ENCODE measurements at regions not wholly inside any gene's neighbourhood (a gene's known extent, or its start where the extent isn't known, plus 50 kb on each side); places are given as distances from the start of the nearest gene placed in this dataset.

GRCh38 chr9:108234811-108235210 is 621.0 kb downstream of the ACTL7B start:
- Histone ChIP-seq H3K9ac (ENCODE audit: low read depth in 2 of 2, low read length in 2 of 2) (no peak overlapping the region), H3K27me3 (no peaks in the 10 kb centered on the region), H3K27ac (no peak overlapping the region), H3K4me3 (no peak overlapping the region), H3K4me1 (no peaks in the 10 kb centered on the region), H3K36me3 (no peaks in the 10 kb centered on the region), H3K9me3 (no peaks in the 10 kb centered on the region)
- DNase-seq = no peak
- TF ChIP-seq CTCF (IDR thresholded peaks at IDR 0.05) = no peak
- intact Hi-C loops (cut with DNase I) = no loop called here

DNA sequence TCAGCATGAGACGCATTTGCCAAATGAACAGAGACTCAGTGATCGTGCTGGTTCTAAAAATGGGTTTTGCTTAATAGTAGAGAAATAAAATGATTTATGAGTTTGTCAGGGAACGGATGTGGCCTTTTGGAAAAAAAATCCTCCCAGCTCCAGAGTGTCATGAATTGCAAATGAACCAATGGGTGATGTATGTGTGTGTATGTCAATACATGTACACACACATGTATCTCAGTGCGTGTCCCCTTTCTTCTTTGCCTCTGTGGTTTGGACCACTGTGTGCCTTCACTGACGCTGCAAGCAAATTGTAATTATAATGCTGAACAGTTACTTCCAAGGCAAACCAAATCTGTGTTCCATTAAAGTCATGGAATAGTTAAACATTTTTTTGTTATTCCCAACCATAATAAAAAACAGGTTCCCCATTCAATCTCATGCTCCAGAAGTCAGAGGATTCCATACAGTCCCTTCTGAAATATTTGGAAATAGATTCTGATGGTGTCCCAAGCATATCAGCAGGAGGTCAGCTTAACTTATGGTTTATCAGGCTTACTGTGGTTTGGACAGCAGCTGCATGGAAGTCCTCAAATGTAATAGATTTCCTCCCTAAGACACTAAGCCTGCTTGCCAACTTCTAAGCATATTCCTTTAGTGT is 630.5 kb downstream of the ACTL7B start:
- H3K9ac ChIP-seq (ENCODE audit: low read depth in 2 of 2, low read length in 2 of 2) = no peak overlapping the region
- no peaks in the 10 kb centered on the region for H3K27me3 ChIP-seq
- H3K9me3 ChIP-seq = no peaks in the 10 kb centered on the region
- no peak overlapping the region for H3K27ac ChIP-seq
- no peak overlapping the region for H3K4me3 ChIP-seq
- intact Hi-C loops (cut with DNase I) = no loop called here
- no peak for DNase-seq
- H3K4me1 ChIP-seq = no peaks in the 10 kb centered on the region
- TF ChIP-seq CTCF (IDR thresholded peaks at IDR 0.05) = no peak
- no peaks in the 10 kb centered on the region for H3K36me3 ChIP-seq

DNA sequence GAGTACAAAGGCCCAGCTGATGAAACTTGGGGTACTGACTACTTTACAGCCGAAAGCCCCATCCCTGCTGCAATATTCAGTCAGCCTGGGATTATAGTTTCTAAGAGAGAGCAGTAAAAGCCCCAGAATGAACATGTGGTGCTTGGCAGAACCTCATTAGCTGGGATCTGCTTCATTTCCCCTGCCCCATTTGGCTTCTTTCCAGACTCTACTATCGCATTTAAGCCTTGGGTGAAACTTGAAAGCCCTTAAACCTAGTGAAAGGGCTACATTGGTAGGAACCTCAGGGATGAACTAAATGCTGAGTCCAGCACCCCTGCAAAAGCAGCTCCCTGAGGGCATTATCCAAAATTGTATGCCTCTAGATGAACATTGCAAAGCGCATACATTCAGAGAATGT is 631.1 kb downstream of the ACTL7B start:
- Histone ChIP-seq H3K4me3 (no peak overlapping the region), H3K9ac (ENCODE audit: low read depth in 2 of 2, low read length in 2 of 2) (no peak overlapping the region), H3K4me1 (no peaks in the 10 kb centered on the region), H3K9me3 (no peaks in the 10 kb centered on the region), H3K36me3 (no peaks in the 10 kb centered on the region), H3K27ac (no peak overlapping the region), H3K27me3 (no peaks in the 10 kb centered on the region)
- intact Hi-C loops (cut with DNase I) = no loop called here
- no peak for TF ChIP-seq CTCF (IDR thresholded peaks at IDR 0.05)
- no peak for DNase-seq

- Histone ChIP-seq H3K36me3 (no peaks in the 10 kb centered on the region), H3K4me3 (no peak overlapping the region), H3K27me3 (no peaks in the 10 kb centered on the region), H3K9ac (ENCODE audit: low read depth in 2 of 2, low read length in 2 of 2) (no peak overlapping the region), H3K9me3 (no peaks in the 10 kb centered on the region), H3K4me1 (no peaks in the 10 kb centered on the region), H3K27ac (no peak overlapping the region)
- intact Hi-C loops (cut with DNase I) = no loop called here
- DNase-seq = no peak
- TF ChIP-seq CTCF (IDR thresholded peaks at IDR 0.05) = no peak
These were observed 636.1 kb downstream of the ACTL7B start for GRCh38 chr9:108219664-108220063.

- TF ChIP-seq CTCF (IDR thresholded peaks at IDR 0.05) = no peak
- no peak overlapping the region for H3K9ac ChIP-seq (ENCODE audit: low read depth in 2 of 2, low read length in 2 of 2)
- H3K4me1 ChIP-seq = no peaks in the 10 kb centered on the region
- no peak overlapping the region for H3K4me3 ChIP-seq
- no peak for DNase-seq
- no peaks in the 10 kb centered on the region for H3K9me3 ChIP-seq
- no peaks in the 10 kb centered on the region for H3K36me3 ChIP-seq
- H3K27me3 ChIP-seq = no peaks in the 10 kb centered on the region
- intact Hi-C loops (cut with DNase I) = no loop called here
- H3K27ac ChIP-seq = no peak overlapping the region
These were observed 638.1 kb downstream of the ACTL7B start for GRCh38 chr9:108217431-108218349.
